Embryonic facial prominence (tissue), 1 donor: ENCODE measurements at regions not wholly inside any gene's neighbourhood (a gene's known extent, or its start where the extent isn't known, plus 50 kb on each side); places are given as distances from the start of the nearest gene placed in this dataset.
"Not testable (repeated sequence)": the region's sequence is repeated elsewhere in the genome, so short reads cannot be mapped to it uniquely, and the experiment has no call there.

ENCODE experiments used
- DNase-seq: peaks from one replicate; pipeline ENCODE4 v3.0.0-alpha.2; 2016; ENCODE audit errors: extremely low spot score

GRCh38 chr7:53238021-53238605, 202.7 kb downstream of the POM121L12 start:
- no peak for DNase-seq

- DNase-seq: not testable (repeated sequence)
These were observed 203.7 kb downstream of the POM121L12 start for GRCh38 chr7:53239151-53239550.

- no peak for DNase-seq
These were observed 210.3 kb downstream of the POM121L12 start for GRCh38 chr7:53245721-53246120.

GRCh38 chr7:53246957-53247356, 211.5 kb downstream of the POM121L12 start:
- no peak for DNase-seq

GRCh38 chr7:53252539-53252938, 217.1 kb downstream of the POM121L12 start:
- DNase-seq: no peak

GRCh38 chr7:53272081-53272480, 236.6 kb downstream of the POM121L12 start:
- no peak for DNase-seq

GRCh38 chr7:53281312-53281711, 245.9 kb downstream of the POM121L12 start:
- DNase-seq: no peak

- no peak for DNase-seq
These were observed 256.9 kb downstream of the POM121L12 start for GRCh38 chr7:53292341-53292740.

GRCh38 chr7:53302496-53303246, 267.2 kb downstream of the POM121L12 start:
- no peak for DNase-seq

GRCh38 chr7:53303781-53304180, 268.3 kb downstream of the POM121L12 start:
- no peak for DNase-seq

GRCh38 chr7:53306846-53307245, 271.4 kb downstream of the POM121L12 start:
- DNase-seq: no peak

- DNase-seq: no peak
These were observed 275.8 kb downstream of the POM121L12 start for GRCh38 chr7:53311205-53311604.

- peak; percentile 11 for DNase-seq
These were observed 280.5 kb downstream of the POM121L12 start for GRCh38 chr7:53315981-53316380.

- DNase-seq: no peak
These were observed 283.1 kb downstream of the POM121L12 start for GRCh38 chr7:53318566-53318965.

- no peak for DNase-seq
These were observed 289.6 kb downstream of the POM121L12 start for GRCh38 chr7:53325061-53325460.

- DNase-seq: no peak
These were observed 291.2 kb downstream of the POM121L12 start for GRCh38 chr7:53326634-53327033.

GRCh38 chr7:53336105-53336668, 300.8 kb downstream of the POM121L12 start:
- DNase-seq: no peak

GRCh38 chr7:53340220-53340619, 304.8 kb downstream of the POM121L12 start:
- no peak for DNase-seq

GRCh38 chr7:53350241-53350640, 314.8 kb downstream of the POM121L12 start:
- no peak for DNase-seq

GRCh38 chr7:53351681-53352080, 316.2 kb downstream of the POM121L12 start:
- no peak for DNase-seq

- no peak for DNase-seq
These were observed 322.8 kb downstream of the POM121L12 start for GRCh38 chr7:53358269-53358668.

- no peak for DNase-seq
These were observed 347.7 kb downstream of the POM121L12 start for GRCh38 chr7:53383131-53383530.

- DNase-seq: not testable (repeated sequence)
These were observed 349.8 kb downstream of the POM121L12 start for GRCh38 chr7:53385239-53385638.
